ENCODE measurements at regions not wholly inside any gene's neighbourhood (a gene's known extent, or its start where the extent isn't known, plus 50 kb on each side); places are given as distances from the start of the nearest gene placed in this dataset.

GRCh38 chrX:4243759-4244158, 530.3 kb upstream of the PRKX start:
- no peak for DNase-seq (ENCODE audit: low read depth)

GRCh38 chrX:4240541-4241194, 527.2 kb upstream of the PRKX start:
- DNase-seq (ENCODE audit: low read depth) = no peak

DNA sequence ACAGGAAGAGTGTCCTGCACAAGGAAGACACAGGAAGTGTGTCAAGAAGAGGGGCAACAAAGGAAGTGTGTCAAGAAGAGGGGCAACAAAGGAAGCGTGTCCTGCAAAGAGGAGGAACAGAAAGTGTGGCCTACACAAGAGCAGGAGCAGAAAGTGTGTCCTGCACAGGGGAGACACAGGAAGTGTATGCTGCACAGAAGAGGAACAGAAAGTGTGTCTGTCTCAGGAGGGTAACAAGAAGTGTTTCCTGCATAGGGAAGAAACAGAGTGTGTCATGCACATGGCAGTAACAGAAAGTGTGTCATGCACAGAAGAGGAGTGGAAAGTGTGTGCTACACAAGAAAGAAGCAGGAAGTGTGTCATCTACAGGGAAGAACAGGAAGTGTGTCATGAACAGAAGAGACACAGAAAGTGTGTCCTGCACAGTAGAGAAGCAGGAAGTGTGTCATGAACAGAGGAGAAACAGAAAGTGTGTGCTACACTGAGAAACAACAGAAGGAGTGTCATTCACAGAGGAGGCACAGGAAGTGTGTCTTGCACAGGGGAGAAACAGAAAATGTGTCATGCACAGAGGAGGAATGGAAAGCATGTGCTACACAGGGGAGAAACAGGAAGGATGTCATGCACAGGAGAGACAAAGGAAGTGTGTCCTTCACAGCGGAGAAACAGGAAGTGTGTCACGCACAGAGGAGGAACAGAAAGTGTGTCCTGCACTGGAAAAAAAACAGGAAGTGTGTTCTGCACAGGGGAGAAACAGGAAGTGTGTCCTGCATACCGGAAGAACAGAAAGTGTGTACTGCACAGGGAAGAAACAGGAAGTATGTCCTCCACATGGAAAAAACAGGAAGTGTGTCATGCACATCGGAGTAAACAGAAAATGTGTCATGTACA, 526.4 kb upstream of the PRKX start:
- DNase-seq (ENCODE audit: low read depth) = no peak

- DNase-seq (ENCODE audit: low read depth) = no peak
Measured at GRCh38 chrX:4238916-4239315, 525.5 kb upstream of the PRKX start.

DNA sequence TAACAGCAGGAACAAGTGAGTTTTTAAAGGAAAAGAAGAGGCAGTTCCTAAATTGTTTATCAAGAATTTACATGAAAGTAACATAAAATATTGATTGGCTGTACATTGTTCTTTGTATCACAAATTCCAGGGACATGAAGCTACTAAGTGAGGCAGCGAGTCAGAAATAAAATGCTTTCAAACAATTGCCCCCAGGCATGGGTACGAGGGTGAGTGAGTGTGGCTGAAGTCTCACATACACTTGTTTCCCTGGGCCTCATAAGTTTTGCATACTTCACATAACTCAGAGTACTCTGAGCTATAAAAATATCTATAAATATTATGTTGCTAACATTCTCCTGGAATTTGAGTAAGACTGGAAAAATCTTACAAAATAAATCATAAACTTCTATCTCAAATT, 511.6 kb upstream of the PRKX start:
- DNase-seq (ENCODE audit: low read depth) = no peak

GRCh38 chrX:4206941-4207340, 493.5 kb upstream of the PRKX start:
- DNase-seq (ENCODE audit: low read depth) = no peak

- DNase-seq (ENCODE audit: low read depth) = no peak
Measured at GRCh38 chrX:4197971-4198370, 484.5 kb upstream of the PRKX start.

- no peak for DNase-seq (ENCODE audit: low read depth)
Measured at GRCh38 chrX:4193500-4194155, 480.2 kb upstream of the PRKX start.

DNA sequence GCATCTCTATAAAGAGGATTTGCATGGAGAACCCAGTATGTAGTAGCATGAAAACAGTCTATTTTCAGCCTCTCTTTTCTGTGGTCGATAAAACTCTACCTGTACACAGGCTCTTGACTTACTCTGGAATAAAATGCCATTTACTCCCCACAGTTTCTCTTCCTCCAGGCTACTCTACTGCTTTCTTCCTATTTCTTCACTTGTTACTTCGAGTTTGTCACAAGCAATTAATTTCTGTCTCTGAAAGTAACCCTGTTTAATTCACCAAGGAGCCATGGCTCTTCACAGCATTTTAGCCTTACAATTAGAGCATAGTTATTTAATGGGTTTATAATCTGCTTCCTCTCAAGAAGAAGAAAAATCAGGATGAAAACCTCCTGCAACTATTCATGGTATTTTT, 472.9 kb upstream of the PRKX start:
- no peak for DNase-seq (ENCODE audit: low read depth)

GRCh38 chrX:4185086-4185485, 471.6 kb upstream of the PRKX start:
- no peak for DNase-seq (ENCODE audit: low read depth)

- no peak for DNase-seq (ENCODE audit: low read depth)
Measured at GRCh38 chrX:4182408-4182806, 469.0 kb upstream of the PRKX start.

DNA sequence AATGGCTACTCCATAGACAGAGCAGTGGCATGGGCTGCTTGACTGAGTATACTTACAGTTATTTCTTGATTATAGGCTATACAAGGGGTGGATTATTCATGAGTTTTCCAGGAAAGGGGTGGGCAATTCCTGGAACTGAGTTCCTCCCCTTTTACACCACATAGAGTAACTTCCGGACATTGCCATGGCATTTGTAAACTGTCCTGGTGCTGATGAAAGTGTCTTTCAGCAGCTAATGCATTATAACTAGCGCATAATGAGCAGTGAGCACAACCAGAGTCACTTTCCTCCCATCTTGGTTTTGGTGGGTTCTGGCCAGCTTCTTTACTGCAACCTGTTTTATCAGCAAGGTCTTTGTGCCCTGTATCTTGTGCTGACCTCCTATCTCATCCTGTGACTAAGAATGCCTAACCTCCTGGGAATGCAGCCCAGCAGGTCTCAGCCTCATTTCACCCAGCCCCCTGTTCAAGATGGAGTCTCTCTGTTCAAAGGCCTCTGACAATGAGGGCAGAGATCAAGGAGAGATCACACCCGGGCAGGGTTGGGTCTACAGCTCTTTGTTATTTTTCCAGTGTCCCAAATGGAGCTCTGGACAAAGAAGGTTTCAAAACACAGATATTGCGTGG, 468.4 kb upstream of the PRKX start:
- no peak for DNase-seq (ENCODE audit: low read depth)

GRCh38 chrX:4179031-4179430, 465.6 kb upstream of the PRKX start:
- DNase-seq (ENCODE audit: low read depth) = no peak

GRCh38 chrX:4175221-4175620, 461.8 kb upstream of the PRKX start:
- no peak for DNase-seq (ENCODE audit: low read depth)

GRCh38 chrX:4173743-4174142, 460.3 kb upstream of the PRKX start:
- DNase-seq (ENCODE audit: low read depth) = no peak

- no peak for DNase-seq (ENCODE audit: low read depth)
Measured at GRCh38 chrX:4151798-4152197, 438.3 kb upstream of the PRKX start.

DNA sequence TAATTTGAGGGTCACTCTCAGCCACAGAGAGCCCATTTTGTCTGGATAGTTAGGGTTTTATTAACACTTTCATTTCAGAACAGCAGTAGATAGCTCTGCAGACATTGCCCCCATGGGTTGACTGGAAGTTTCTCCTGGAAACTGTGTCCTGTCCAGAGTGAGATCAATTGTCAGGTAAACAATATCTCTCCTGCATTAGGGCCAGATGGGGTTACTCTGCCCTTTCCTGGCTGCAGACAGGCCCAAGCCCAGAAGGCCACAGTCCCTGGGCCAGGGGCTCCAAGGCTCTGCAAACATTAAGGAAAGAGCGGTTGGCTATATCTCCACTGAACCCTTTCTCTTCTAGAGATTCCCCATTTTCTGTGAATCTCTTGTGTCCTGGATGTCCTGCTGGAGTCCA, 436.8 kb upstream of the PRKX start:
- DNase-seq (ENCODE audit: low read depth) = no peak

DNA sequence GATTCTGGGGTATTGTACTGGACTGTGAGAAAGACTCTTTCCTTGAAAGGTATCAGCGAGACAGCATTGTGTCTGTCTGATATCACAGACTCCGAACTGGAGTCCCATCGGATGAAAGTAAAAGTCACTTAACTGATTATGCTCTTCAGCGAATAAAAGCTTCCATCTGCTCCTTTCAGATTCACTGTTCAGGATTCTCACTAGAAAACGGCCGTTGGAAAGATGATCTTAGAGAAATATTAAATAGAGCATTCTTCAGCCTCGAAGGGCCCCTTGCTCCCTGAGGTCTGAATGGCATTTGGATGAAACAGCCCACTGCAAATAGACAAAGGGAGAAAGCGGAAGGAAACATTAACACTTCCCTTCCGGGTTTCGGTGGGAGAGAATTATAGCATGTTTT, 416.2 kb upstream of the PRKX start:
- no peak for DNase-seq (ENCODE audit: low read depth)

DNA sequence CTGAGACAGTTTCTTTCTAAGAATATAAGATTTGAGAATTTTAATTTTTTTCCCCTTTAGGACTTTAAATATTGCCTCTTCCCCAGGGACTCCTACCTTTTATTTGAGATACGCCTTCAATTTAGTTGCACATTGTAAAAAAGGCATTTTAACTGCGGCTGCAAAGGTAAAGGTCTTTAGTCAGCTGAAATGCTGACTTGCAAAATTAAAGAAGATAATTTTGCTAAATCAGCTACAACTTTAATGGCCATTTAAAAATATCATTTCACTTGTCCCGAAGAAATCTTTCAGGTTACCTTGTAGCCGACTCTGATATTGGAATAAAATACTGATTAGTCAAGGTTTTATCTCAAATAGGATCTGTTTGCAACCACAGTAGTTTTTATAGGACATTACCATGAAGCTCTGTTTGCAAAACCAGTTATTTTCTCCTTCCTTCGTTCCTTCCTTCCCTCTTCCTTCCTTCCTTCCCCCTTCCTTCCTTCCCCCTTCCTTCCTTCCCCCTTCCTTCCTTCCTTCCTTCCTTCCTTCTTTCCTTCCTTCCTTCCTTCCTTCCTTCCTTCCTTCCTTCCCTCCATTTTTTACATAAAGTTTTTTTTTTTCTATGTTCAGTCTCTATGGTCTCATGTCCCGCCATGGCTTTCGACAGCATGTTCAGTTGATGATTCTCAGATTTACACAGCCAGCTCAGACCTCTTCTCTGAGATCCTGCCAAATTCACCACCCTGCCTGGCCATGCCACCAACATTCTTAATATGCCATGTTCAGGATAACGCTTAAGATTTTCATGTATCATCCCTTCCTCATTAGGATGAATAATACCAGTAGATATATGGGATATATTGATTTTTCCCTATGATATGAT, 405.4 kb upstream of the PRKX start:
- no peak for DNase-seq (ENCODE audit: low read depth)

GRCh38 chrX:4110964-4111363, 397.5 kb upstream of the PRKX start:
- no peak for DNase-seq (ENCODE audit: low read depth)

DNA sequence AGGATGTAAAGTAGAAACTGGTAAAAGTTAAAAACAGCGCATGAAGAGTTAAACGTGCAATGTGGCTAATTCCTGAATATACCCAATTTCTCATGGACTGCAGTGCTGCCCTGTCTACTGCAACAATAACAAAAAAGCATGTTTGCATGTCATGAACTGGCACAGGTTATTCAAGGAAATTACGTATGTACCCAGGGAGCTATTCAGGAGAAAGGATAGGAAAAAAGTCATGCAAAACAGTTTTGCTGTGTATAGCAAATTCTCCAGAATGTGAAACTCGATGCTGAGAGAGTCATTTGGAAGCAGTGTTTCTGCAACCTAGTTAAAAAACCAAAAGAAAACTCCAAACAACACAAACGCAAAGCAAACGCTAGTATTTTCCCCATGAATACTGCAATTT, 381.5 kb upstream of the PRKX start:
- no peak for DNase-seq (ENCODE audit: low read depth)
